ENCODE measurements at regions not wholly inside any gene's neighbourhood (a gene's known extent, or its start where the extent isn't known, plus 50 kb on each side); places are given as distances from the start of the nearest gene placed in this dataset.
A peak's percentile ranks its signal among the peaks of the same experiment; 100 is the strongest.

DNA sequence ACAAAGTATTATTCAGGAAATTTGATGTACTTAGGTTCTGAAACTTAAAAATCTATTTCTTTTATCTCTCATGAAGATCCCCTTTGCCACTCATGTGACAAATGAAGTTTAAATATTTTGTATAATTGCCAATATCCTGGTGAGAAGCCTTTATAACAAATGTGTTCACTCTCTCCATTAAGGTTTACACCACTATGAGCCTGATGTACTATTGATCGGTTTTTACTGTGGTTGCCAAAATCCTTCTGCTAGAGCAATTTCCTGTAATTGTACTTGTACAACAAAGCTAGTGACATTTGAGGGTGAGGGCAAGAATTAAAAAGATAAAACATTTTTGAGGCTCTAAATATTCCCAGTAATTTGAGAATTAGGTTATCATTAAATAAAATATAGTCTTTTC lies 222.3 kb upstream of the CDH19 start:
- peak; percentile 49 for DNase-seq

DNA sequence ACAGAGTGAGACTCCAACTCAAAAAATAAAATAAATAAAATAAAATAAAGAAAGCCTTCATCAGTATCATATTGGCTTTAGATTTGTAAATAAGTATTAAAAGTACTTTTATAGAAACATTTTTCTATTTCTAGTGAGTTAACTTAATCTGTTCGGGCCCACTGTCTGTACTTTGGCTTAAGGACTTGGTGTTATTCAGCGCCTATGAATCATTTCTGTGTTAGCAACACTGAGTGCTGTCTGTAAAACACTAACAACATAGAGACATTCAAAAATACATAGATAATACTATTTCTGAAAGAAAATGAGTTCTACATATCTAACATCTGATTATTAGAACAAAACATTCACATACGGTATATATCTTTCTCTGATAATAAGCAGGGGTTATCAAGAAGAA lies 221.5 kb upstream of the CDH19 start:
- DNase-seq: no peak

DNA sequence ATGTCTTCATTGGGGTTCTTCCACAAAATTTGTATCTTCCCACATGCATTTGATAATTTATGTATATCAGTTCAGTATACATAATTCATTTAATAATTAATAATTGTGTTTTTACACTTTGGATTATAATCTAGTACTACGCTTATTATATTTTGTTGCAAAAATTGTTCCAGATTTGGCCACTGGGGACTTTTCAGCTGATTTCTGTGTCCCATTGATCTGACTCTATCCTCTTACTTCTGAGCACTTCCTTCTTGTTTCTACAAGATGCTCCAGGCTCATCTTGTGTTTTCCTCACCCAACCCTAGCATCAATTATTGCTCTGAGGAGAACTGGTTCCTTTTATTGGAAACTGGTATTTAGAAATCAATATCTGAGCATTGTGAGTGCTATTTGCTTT lies 215.3 kb upstream of the CDH19 start:
- no peak for DNase-seq

DNA sequence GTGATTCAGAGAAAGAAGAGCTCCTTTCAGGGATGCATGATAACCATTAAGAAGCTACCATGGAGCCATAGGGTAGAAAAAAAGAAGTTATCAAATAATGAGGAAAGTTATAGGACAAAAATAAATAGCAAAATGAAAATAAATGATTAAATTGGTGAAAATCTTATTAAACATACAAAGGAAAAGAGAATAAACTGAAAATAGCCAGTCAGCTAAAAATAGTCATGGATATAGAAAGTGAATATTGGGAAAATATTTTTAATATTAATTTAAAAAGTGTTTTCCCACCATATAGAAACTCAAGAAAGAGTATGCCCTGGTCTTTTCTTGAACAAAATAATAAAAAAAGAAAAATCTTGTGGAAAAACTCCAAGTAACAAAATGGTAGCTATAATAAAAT lies 209.2 kb upstream of the CDH19 start:
- no peak for DNase-seq

DNA sequence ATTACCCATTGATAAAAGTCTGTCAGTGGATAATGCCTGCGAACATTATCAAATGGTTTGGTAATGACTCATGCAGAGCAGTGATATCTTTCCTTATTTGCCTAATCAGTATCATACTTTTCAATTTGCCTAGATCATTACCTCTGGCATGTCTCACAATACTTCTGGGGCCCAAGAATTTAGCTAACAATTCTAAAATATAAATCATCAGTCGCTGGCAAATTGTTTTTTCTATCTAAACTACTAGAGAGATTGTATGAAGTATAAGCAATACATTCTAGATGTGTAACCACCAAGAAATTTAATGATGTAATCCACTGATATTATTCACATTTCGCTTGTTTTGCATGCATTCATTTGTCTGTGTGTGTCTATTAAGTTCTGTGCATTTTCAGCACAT lies 191.2 kb upstream of the CDH19 start:
- DNase-seq: no peak

DNA sequence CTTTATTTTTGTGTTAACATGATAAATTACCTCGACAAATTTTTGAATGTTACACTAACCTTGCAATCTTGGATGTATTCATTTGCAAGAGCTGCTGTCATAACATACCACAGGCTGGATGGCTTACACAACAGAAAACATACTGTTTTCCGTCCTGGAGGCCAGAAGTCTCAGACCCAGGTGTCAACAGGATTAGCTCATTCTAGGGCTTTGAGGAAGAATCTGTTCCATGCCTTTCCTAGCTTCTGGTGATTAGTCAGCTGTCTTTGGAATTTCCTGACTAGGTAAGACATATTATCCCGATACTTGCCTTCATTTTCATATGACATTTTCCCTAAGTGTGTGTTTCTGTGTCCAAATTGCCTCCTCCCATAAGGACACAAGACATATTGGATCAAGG lies 188.6 kb upstream of the CDH19 start:
- DNase-seq: no peak

DNA sequence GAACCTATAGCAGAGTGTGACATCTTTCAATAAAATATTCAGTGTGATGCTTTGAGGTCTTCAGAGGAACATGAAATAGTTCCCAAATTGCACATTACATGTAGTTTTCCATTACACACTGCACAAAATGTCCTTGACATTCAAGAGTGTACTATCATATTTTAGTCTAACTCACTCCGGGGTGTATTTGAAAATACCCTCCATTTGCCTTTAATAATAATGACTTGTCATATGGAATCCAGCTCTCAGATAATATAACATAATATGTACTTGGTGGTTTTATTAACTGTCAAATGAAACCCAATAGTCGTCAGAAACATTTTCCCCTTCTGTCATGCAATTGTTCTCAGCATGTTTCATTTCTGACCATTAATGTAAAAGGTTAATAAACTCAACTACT lies 176.7 kb upstream of the CDH19 start:
- DNase-seq: no peak

DNA sequence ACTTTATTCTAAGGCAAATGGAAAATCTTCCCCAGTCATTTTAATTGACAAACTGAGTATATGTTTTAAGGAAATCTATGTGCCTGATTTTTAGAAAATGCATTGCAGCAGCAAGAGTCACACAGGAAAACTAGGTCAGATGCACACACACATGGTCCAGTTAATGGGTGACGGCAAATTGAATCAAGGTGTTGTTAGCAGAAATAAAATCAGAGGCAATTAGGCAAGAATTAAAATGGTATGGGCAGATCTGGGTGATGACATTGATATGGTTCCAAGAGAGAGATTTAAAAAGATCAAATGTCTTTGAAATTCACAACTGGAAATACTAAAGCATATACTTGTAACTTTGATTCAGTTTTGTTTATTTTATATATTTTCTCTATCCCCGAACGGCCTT lies 174.2 kb upstream of the CDH19 start:
- DNase-seq: no peak

DNA sequence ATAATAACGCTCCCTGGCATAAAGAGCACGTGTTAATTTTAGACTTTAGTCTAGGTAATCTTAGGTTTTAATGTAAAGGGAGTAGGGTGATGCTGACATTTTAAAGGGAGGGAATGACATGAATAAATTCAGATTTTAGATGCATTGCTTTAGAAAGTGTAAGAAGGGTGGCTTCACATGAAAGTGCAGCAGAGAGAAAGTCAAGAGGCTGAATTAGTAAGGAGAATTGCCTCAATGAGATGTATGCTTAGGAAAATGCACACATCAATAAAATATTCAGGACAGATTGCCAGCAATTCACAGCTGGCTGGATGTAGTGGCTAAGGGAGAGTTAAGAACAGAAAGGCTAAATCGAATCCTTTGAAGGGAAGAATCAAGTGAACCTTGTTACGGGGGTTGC lies 165.5 kb upstream of the CDH19 start:
- no peak for DNase-seq

DNA sequence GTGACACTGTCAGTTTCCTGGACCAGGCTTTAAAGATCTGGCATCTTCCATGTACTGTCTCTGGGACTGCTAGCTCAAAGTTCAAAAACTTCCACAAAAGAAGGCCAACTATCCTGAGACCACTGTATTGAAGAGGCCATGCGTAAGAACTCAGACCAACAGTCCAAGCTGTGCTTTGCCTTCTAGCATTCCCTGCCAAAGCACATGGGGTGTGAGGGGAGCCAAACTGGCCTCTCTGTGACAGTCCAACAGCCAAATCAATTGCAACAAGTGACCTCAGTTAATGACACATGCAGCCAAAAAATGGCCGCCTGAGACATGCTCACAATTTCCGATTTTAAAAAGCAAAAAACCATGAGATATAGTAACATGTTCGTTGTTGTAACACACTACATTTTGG lies 160.3 kb upstream of the CDH19 start:
- DNase-seq: no peak

DNA sequence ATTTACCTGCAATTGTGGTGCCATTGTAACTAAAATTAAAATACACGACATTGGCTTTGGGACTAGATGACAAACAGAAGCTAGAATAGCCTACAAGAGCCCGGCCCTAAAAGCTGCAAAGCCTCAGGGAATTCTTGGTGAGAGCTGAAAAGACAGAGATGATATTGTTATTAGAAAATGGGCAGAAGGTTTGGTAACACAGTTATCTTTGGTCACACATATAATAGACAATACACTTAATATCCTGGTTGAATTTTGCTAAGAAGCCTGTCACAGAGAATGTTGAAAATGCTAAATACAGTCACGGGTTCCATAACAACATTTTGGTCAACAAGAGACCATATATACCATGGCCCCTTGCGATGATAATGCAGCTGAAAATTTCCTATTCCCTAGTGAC lies 157.3 kb upstream of the CDH19 start:
- DNase-seq: no peak

DNA sequence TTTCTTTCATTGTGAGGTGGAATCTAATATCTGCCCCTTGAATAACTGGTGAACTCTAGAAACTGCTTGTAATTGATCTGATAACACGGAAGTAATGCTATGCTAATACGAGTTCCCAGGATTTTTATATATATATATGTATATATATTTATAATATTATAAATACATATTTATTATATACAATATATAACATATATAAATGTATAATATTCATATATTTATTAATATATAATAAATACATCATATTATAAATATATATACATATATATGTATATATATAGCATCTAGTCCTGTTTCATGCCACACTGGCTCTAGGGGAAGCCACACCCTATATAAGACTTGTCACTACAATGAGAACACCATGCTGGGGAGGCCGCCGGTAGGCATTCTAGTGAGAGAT lies 156.7 kb upstream of the CDH19 start:
- DNase-seq: no peak

DNA sequence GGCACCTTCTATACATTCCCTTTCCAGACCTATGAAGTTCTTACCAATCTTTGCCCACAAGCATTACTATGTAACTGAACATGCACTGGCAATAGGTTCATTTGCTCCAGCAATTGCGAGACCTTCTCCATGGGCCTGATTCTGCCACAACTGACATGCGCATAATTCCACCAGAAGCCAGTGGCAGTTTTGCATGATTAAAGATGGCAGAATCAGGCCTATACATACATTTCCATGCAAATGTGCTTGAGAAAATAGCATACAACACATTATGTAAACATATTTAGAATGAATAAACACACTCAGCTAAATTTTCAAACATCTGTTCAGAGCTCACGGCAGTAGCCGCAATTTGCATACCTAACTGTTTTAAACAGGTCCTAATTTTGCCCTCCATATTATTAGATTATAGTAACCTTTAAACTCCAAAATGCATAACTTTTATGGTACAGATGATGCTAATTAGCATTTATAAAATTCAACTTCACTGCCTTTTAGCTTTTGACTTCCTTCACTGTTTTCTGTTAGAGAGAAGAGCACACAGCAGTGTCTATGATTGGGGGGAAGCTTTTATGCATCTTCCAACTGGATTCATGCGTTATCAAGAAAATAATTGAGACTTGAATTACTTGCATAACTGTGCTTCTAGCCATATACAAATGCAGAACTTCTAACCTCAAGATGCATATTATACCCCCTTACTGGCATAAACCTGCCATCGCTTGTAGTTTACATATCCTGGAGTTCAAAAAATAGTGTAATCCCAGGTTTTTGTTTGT lies 155.3 kb upstream of the CDH19 start:
- DNase-seq: no peak

DNA sequence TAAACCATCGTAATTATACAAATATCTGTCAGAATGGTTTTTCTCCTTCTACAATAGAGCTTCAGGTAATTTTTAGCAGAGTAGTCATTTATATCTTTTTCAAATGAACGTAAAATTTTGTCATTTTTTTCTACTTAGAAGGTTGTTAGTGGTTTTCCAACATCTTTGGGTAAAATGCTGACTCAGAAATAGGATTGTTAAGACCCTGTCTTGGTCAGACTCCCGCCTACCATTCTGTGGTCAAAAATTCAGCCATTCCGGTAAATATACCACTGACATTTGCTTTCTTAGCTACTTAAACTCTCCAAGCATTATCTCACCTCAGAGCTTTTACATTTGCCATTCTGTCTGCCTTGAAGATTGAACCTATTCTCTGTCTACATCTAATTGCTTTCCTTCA lies 154.1 kb upstream of the CDH19 start:
- no peak for DNase-seq

DNA sequence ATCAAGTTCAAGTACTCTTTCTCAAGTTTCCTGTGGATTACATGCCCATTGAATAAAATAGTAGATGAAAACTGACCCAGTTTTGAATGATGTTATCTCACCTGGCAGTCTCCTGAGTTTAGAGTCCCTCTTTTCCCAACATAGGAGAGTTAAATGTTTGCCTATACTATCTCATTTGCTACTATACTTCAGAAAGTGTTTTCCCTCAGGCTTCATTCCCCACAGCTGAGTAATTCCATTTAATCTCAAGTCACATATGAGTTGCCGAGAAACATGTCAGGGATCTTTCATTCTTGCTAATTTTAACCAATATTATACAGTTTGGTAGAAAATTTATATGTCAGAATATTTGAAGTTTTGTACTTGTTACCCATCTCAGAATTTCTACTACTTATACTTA lies 150.4 kb upstream of the CDH19 start:
- DNase-seq: no peak

DNA sequence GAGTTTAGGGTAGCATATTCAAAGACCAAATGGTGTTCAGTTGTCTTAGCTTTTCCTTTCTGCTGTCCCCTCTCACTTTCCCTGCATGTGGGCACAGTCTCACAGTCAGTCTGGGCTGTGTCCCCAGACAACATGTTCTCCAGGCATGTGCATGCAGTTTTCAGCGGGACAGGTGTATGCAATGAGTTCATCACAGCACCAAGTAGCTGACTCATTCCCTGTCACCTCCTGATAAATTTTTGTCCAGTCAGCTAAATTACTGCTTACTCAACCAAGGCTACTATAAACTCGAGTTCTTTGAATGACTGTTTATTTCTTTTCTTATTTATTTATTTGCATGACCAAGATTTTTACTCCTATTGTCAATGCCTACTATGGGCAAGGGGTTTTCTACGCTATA lies 148.8 kb upstream of the CDH19 start:
- no peak for DNase-seq

DNA sequence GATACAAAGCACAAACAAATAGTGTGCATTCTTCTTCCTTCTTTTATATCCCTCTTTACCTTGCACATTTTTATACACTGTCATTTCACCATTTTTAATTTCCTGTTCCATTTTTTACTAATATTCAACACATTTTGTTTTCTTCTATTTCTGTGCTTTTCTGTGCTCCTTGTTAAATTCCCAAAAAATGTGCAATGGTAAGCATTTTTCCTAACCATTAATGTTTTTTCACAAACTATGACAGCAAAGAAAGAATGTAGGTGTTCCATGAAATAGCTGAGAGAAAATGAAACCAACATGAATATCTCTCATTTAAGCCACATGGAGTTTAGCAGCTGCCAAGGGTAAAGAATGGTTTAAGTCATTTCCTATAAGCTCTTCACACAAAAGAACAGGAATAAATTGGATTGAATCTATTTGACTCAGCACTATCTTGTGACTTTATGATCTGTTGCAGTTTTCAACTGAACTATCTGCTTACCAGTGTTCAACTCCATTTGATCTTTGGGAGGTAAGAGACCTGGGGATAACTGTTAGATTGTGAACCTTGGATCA lies 145.7 kb upstream of the CDH19 start:
- DNase-seq: no peak

DNA sequence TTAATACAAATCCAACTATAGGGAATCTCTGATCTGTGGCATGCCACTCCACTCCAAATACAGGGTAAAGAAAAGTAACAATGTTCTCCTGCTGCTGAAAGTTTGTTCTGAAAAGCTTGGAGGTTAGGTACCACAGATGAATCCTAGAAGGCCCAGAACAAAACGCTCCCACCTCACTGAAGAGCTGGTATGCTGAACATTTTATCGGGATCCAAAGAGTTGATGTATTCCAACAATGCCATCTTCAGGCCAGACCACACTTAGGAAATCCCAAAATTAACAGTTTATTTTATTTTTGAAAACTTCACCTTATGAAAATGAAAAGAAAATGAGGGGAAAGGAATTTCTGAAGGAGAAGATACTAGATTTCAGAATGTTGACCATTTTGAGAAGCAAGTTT lies 145.1 kb upstream of the CDH19 start:
- DNase-seq: no peak

DNA sequence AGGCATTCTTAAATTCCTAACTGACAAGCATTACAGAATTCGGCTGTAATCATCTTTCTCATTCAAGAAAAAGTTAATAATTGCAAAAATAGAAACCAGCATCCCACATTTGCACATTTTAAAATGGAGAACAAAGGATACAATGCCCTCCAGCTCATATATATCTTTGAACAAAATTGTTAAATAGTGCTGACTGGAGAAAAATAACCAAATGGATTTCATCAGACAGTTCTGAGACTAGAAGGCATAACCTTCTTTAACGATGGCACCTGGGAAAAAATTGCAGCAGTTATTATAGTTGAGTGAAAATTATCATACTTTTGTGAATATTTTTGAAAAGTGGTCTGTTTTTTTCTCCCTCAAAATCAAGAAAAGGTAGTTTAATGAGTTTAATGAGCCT lies 138.9 kb upstream of the CDH19 start:
- DNase-seq: no peak

DNA sequence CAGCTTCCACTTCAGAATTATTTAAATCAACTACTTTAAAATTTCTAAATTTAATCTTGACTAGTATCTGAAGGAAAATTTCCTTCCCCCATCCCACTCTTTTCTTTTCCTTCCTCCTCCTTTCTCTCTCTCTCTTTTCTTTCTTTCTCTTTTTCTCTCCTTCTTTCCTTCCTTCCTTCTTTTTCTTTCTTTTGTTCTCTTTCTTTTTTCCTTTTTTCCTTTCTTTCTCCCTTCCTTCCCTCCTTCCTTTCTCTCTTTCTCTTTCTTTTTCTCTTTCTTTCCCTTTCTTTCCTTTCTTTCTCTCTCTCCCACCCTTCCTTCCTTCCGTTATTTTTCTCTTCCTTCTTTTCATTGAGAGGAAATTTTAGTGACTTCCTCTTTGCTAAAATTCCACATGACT lies 132.0 kb upstream of the CDH19 start:
- no peak for DNase-seq

DNA sequence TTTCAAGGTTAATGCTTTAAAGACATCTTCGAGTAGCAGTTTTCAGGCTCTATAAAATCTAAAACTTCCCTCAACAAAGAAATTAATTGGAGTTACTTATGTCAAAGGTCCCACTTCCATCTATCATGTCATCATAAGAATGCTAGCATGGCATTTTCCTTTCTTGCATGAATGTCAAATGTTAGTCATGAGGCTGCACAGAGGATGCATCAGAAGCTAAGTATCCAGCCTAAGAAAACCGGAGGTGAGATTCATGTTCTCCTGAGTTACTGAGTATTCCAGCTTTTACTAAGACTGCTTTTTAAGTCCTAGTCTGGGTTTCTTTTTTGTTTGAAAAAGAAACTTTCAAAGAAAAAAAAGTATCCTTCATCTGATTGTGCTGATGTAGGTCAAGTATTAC lies 130.6 kb upstream of the CDH19 start:
- no peak for DNase-seq

DNA sequence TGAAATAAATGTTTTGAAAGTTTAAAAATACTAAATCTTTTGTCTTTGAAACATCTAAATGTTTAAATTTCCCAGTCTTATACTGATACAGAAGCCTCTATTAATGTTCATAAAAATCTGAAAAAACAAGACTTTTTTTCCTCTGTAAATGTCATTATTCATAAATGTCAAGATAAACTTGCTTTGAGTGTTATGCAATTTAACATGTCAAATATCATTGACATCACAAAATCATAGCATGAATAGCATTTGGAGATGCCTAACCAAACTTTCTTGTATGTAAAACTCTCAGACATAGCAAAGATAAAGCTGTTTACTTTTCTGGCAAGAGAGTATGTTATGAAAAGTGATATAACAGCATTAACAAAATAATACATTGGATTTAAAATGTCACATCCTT lies 128.0 kb upstream of the CDH19 start:
- no peak for DNase-seq

DNA sequence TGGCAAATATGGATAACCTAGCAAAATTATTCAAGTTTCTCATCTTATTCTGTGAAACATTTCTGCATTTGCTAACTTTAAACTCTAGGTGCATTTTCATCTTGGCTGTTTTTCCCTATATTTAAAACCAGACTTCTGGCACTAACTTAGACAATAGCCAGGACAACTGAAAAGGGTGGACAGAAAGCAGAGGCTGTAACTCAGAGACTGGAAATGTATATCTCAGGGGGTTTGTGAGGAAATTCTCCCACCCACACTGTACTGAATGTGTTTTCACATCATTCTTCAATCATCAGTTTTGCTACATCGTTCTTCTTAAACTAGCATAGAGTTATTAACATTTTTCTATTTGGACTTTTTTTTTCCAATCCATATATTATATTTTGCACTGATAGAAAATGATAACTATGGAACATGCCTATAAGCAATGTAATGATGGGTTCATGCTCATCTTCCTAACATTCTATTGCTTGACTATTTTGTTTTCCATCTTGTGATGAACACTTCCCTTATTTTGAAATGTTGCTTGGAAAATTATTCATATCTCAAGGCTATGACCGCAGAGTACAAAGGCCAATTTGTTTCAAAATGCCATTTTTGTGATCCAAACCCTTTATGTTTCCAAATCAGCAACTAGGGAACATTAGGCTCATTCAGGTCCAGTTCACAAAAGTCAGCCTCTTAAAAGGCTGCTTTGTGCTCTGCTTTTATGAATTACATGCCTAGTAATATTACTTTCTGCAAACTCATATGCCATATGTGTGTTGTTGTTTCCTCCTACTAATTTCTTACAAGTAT lies 125.8 kb upstream of the CDH19 start:
- no peak for DNase-seq

DNA sequence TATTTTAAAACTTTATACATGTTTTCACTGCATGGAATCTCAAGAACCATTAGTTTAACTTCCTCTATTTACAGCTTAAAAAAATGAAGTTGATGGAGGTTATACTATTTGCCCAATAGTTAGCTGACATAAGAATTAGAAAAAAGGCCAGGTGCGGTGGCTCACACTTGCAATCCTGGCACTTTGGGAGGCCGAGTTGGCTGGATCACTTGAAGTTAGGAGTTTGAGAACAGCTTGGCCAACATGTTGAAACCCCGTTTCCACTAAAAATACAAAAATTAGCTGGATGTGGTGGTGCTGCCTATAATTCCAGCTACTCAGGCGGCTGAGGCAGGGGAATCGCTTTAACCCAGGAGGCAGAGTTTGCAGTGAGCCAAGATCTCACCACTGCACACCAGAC lies 125.1 kb upstream of the CDH19 start:
- no peak for DNase-seq

DNA sequence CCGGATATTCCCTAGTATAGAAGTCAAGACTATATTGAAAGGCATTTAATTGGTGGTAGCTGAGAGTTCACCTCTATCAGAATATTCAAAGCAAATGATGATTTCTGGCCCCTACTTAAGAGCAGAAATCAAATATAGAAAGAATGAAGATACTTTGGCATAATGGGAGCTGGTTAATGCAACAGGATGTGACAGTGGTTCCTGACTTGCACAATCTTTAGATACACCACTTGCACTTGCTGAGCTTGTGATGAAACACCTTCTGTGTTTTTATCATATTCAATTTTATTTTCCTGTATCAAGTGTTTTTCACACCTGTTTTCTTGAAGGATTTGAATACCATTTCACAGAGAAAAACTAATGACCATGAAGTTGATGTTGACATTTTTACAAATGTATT lies 124.1 kb upstream of the CDH19 start:
- DNase-seq: no peak
